Thymus (tissue), 11 donors: ENCODE measurements at regions not wholly inside any gene's neighbourhood (a gene's known extent, or its start where the extent isn't known, plus 50 kb on each side); places are given as distances from the start of the nearest gene placed in this dataset.

Source experiments
- DNase-seq, 9 donors: peaks; one replicate each; pipeline ENCODE4 v3.0.0-alpha.2; 2013; ENCODE audit warnings: low spot score in 9 of 9, low read depth in 6 of 9, missing footprints in 1 of 9
- H3K27ac ChIP-seq, 2 donors: one replicate each; pipeline ENCODE4 v1.5.1; 2013; ENCODE audit warnings: control low read depth in 1 of 2, low read depth in 1 of 2, low read length in 1 of 2, mild to moderate bottlenecking in 1 of 2, moderate library complexity in 1 of 2
- H3K27me3 ChIP-seq, 2 donors: one replicate each; pipeline ENCODE4 v1.5.1; 2013; ENCODE audit warnings: low read length in 1 of 2; ENCODE audit not compliant: control insufficient read depth in 2 of 2, insufficient read depth in 1 of 2
- H3K36me3 ChIP-seq, 2 donors: one replicate each; pipeline ENCODE4 v1.5.1; 2013; ENCODE audit warnings: low read length in 1 of 2, mild to moderate bottlenecking in 1 of 2, moderate library complexity in 1 of 2; ENCODE audit not compliant: control insufficient read depth in 2 of 2, insufficient read depth in 2 of 2
- H3K4me1 ChIP-seq, 2 donors: one replicate each; pipeline ENCODE4 v1.5.1; 2013; ENCODE audit warnings: low read length in 2 of 2; ENCODE audit not compliant: control insufficient read depth in 2 of 2, insufficient read depth in 2 of 2
- H3K4me3 ChIP-seq, 2 donors: one replicate each; pipeline ENCODE4 v1.5.1; 2013; ENCODE audit warnings: low read length in 2 of 2, control low read depth in 1 of 2, mild to moderate bottlenecking in 1 of 2
- H3K9me3 ChIP-seq, 2 donors: one replicate each; pipeline ENCODE4 v1.5.1; 2013; ENCODE audit warnings: low read length in 1 of 2, mild to moderate bottlenecking in 1 of 2; ENCODE audit not compliant: control insufficient read depth in 2 of 2, insufficient read depth in 1 of 2
- WGBS: extraction: QIAGEN DNeasy Blood & Tissue Kit; methylation state at CpG from one replicate; pipeline ENCODE4 v1.1.7; 2013; 5-methylcytosine and 5-hydroxymethylcytosine counted together
- donor health status: healthy.

- Histone ChIP-seq H3K4me1 (peaks cover 0 to 14% of the 10 kb centered on the region in 2 donors), H3K27me3 (no peaks in the 10 kb centered on the region), H3K4me3 (no peak overlapping the region), H3K9me3 (no peaks in the 10 kb centered on the region), H3K27ac (no peak overlapping the region), H3K36me3 (no peaks in the 10 kb centered on the region)
- peak in 2 of 9 donors; percentile 18 to 27 for DNase-seq
- 51% methylated on average over 11 of the region's 11 CpGs for WGBS
These were observed 491.2 kb downstream of the COG6 start for GRCh38 chr13:40146611-40147117.

GRCh38 chr13:40148101-40148500, 492.6 kb downstream of the COG6 start:
- H3K36me3 ChIP-seq, result no peaks in the 10 kb centered on the region
- H3K27me3 ChIP-seq, result no peaks in the 10 kb centered on the region
- DNase-seq, result peak in 2 of 9 donors; percentile 13 to 33
- H3K4me1 ChIP-seq, result peaks cover 0 to 14% of the 10 kb centered on the region in 2 donors
- H3K9me3 ChIP-seq, result no peaks in the 10 kb centered on the region
- no peak overlapping the region for H3K27ac ChIP-seq
- WGBS, result 79% methylated on average over 4 of the region's 4 CpGs
- H3K4me3 ChIP-seq, result no peak overlapping the region

- Histone ChIP-seq H3K27ac (no peak overlapping the region), H3K4me1 (peaks cover 0 to 14% of the 10 kb centered on the region in 2 donors), H3K9me3 (no peaks in the 10 kb centered on the region), H3K4me3 (no peak overlapping the region), H3K27me3 (no peaks in the 10 kb centered on the region), H3K36me3 (no peaks in the 10 kb centered on the region)
- DNase-seq, result no peak
- 92% methylated on average over 1 of the region's 1 CpG for WGBS
These were observed 493.3 kb downstream of the COG6 start for GRCh38 chr13:40148742-40149141.

- H3K4me3 ChIP-seq, result no peak overlapping the region
- WGBS, result 88% methylated on average over 6 of the region's 6 CpGs
- H3K4me1 ChIP-seq, result peaks cover 0 to 14% of the 10 kb centered on the region in 2 donors
- no peaks in the 10 kb centered on the region for H3K27me3 ChIP-seq
- H3K27ac ChIP-seq, result no peak overlapping the region
- no peaks in the 10 kb centered on the region for H3K9me3 ChIP-seq
- DNase-seq, result no peak
- no peaks in the 10 kb centered on the region for H3K36me3 ChIP-seq
These were observed 494.3 kb downstream of the COG6 start for GRCh38 chr13:40149611-40150274.

- no peaks in the 10 kb centered on the region for H3K9me3 ChIP-seq
- DNase-seq, result no peak
- WGBS, result 98% methylated on average over 2 of the region's 2 CpGs
- no peak overlapping the region for H3K4me3 ChIP-seq
- H3K36me3 ChIP-seq, result no peaks in the 10 kb centered on the region
- H3K27ac ChIP-seq, result no peak overlapping the region
- H3K27me3 ChIP-seq, result no peaks in the 10 kb centered on the region
- peaks cover 0 to 6% of the 10 kb centered on the region in 2 donors for H3K4me1 ChIP-seq
These were observed 496.2 kb downstream of the COG6 start for GRCh38 chr13:40151673-40152072.

- WGBS, result 92% methylated on average over 3 of the region's 3 CpGs
- H3K36me3 ChIP-seq, result no peaks in the 10 kb centered on the region
- no peak for DNase-seq
These were observed 496.7 kb downstream of the COG6 start for GRCh38 chr13:40152145-40152544.

GRCh38 chr13:40152922-40153321, 497.5 kb downstream of the COG6 start:
- no peak overlapping the region for H3K4me3 ChIP-seq
- H3K27ac ChIP-seq, result no peak overlapping the region
- no peak for DNase-seq
- no peaks in the 10 kb centered on the region for H3K9me3 ChIP-seq
- WGBS, result 99% methylated on average over 4 of the region's 4 CpGs
- peaks cover 0 to 5% of the 10 kb centered on the region in 2 donors for H3K4me1 ChIP-seq
- no peaks in the 10 kb centered on the region for H3K36me3 ChIP-seq
- H3K27me3 ChIP-seq, result no peaks in the 10 kb centered on the region

More at GRCh38 chr13:40152145-40152544, 496.7 kb downstream of the COG6 start:
- Histone ChIP-seq H3K4me1 (peaks cover 0 to 6% of the 10 kb centered on the region in 2 donors), H3K9me3 (no peaks in the 10 kb centered on the region), H3K27ac (no peak overlapping the region), H3K27me3 (no peaks in the 10 kb centered on the region), H3K4me3 (no peak overlapping the region)

- no peaks in the 10 kb centered on the region for H3K9me3 ChIP-seq
- no peak for DNase-seq
- WGBS, result 89% methylated on average over 2 of the region's 2 CpGs
- no peaks in the 10 kb centered on the region for H3K4me1 ChIP-seq
- no peaks in the 10 kb centered on the region for H3K36me3 ChIP-seq
- H3K27me3 ChIP-seq, result no peaks in the 10 kb centered on the region
- no peak overlapping the region for H3K4me3 ChIP-seq
- no peak overlapping the region for H3K27ac ChIP-seq
These were observed 498.1 kb downstream of the COG6 start for GRCh38 chr13:40153516-40153915.

- Histone ChIP-seq H3K4me1 (no peaks in the 10 kb centered on the region), H3K27ac (no peak overlapping the region), H3K9me3 (no peaks in the 10 kb centered on the region), H3K27me3 (no peaks in the 10 kb centered on the region), H3K36me3 (no peaks in the 10 kb centered on the region), H3K4me3 (no peak overlapping the region)
- DNase-seq, result no peak
- WGBS, result 98% methylated on average over 2 of the region's 2 CpGs
These were observed 499.7 kb downstream of the COG6 start for GRCh38 chr13:40155201-40155600.
